DMS153 (cell line): ENCODE measurements at regions not wholly inside any gene's neighbourhood (a gene's known extent, or its start where the extent isn't known, plus 50 kb on each side); places are given as distances from the start of the nearest gene placed in this dataset.

Experiments
- DNase-seq: peaks from one replicate; lab custom pipeline; 2025; lab: John Stamatoyannopoulos, UW

DNA sequence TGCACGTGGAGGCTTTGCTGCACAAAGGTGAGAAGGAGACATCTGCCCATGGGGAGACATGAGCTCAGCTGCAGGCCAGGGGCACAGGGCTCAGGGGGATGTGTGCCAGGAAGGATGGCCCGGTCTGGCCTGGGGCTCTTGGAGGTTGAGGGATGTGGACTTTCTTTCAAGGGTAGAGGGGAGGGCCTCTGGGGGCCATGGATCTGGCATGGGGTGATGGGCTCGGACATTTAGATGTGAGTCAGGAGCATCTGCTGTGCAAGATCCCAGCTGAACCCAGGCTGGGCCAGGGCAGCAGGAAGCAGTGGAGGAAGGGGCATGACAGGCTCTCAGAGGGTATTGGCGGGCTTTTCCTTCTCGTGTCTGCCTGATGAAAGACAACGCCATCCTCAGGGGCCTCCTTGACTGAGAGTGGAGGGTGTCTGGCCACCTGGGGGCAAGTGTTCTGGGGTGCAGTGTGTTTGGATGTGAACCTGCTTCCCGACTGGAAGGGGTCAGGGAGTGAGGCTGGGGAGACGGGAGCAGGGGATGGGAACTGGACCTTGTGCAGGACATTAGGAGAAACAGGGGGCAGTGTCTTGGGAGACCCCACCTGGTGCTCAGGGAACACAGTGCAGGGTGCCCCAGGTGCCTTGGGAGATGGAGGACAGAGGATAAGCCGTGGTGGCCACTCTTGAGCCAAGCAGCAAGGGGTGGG is 156.1 kb downstream of the ERMARD start:
- no peak for DNase-seq

DNA sequence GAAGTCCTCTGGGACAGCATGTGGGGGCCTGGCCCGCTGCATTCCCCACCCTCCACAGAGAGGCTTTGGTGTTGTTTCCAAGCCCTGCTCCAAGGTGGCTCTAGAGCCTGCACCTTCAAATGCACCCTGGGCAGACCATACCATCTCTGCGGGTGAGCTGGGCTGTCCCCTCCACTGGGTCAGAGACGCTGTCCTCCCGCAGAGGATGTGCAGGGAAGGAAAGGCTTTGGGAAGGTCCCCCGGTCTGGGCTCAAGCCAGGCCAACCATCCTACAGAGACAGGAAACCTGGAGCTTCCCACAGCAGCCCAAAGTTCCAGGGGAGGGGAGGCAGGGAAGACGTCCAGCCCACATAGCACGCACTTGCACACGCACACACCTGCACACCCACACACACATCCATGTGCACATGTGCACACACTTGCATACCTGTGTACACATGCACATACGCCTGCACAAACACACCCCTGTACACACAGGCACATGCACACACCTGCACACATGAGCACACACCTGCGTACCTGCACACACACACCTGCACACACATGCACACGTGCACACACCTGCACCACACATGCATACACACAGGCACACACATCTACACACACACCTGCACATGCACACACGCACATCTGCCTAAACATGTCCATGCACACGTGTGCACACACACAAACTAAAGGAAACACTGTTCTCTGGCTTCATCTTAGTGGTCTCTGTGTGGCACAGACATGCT is 155.4 kb downstream of the ERMARD start:
- no peak for DNase-seq

DNA sequence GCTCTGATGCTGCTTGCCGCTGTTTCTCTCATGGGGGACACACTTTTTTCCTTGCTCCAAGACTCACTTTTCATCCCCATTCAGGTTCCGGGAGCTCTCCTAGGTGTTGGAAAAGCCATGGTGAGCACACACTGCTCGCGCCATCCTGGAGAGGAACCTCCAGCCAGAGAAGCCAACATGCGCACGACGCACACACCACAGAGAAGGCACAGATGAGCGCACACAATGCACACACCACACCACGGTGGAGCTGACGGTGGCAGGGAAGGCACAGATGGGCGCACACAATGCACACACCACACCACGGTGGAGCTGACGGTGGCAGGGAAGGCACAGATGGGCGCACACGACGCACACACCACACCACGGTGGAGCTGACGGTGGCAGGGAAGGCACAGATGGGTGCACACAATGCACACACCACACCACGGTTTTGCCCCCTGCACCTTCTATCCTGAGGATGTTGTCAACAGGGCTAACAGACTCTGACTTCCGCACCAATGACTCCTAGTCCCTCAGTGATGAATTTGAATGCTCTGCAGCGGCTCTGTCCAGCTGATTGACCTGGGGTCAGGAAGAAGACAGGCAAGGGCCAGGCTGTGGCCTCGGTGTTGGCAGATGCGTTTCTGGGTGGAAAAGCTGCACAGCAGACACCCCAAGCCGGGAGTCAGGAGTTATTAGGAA is 154.7 kb downstream of the ERMARD start:
- DNase-seq: no peak

DNA sequence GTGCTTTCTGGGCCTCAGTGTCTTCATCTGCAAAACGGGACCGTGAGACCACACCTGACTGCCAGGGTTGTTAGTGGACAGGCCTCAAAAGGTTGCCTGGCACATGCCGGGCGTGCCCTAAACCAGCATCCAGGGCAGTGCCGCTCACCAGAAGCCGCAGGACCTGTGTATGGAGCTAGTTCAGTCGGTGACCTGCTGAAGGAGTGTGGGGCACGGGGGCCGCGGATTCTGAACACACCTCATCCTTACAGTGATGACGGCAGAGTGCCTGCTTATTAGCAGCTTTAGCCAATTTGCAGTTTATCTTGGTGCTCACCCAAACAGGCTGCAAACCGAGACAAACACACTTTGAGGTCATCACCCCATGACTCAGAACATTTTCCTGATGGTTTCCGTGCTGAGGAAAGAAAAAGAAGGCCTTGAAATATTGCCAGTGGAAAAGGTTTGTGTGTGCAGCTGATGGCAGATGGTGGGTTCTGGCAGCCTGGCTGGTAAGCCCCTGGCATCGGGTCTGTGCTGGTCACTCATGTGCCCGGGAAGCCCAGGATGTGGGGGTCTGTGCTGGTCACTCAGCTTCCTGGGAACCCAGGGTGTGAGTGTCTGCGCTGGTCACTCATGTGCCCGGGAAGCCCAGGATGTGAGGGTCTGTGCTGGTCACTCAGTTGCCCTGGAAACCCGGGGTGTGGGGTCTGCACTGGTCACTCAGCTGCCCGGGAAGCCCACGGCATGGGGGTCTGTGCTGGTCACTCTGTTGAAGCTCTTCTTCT is 153.8 kb downstream of the ERMARD start:
- DNase-seq: no peak

DNA sequence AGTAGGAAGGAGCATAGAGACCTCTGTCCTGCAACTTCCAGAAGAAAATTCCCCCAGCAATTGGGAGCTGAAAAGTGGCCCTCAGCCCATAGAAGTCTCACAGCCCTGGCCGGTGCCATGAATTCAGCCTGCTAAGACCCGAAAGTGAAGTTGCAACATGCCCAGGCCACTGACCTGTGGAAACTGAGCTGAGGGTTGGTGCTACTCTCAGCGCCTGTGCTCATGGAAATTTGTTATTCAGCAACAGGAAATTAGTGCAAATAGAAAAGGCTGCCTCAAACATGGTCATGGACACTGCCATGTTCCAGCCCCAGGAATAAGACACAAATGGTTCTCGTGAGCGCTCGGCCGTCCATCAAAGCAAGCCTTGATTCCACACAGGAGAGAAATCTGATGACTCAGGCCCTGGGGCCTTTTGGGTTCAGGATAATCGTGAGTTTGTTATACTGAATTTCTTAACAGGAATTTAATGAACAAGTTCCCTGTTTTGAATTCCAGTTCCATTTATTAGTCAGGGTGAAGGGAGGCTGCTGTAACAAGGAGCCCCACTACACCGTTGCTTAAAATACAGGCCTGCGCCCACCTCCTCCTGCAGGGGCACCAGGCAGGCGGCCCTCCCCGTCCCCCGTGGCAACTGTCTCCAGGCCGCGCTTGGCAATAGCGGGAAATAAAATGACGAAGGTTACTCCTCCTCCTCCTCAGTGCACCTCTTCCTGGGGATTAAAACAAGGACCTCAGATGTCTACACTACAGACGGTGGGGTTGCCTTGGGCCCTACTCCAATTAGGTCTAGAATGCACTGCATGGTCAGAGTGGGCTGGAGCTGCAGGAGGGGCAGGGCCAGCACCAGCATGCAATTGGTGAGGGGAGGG is 152.9 kb downstream of the ERMARD start:
- DNase-seq: no peak

DNA sequence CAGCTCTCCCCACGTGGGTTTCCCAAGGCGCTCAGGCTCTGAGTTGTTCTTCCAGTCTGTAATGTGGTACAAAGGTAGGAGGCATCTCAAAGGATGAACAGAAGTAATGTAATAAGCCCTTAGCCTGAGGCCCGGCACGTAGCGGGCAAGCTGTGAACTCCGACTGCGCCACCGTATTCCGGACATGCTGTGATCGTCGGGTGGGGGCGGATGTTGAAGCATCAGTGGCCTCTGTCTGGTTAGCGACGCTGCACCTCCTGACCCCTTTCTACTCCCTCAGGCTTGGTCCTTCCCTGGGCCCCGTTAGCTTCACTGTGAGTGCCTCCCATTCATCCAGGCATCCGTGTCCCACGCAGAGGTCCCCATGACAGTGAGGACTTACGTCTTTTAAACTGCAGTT is 151.7 kb downstream of the ERMARD start:
- DNase-seq: no peak

DNA sequence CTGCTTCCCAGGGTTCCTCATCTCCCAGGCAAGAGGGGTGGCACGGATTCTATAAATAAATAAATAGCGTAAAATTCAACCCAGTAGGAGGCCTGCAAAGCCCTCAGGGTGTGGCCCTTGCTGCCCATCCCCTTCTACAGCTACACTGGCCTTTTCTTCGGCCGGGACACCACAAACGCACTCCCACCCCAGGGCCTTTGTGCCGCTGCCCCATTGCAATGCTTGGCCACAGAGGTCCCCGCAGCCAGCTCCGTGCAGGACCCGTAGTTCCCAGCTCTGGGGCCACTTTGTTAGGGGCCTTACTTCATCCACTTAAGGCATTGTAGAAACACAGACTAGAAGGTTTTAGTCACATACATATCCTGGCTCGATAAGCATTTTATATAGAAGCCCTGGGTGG is 151.2 kb downstream of the ERMARD start:
- DNase-seq: no peak

DNA sequence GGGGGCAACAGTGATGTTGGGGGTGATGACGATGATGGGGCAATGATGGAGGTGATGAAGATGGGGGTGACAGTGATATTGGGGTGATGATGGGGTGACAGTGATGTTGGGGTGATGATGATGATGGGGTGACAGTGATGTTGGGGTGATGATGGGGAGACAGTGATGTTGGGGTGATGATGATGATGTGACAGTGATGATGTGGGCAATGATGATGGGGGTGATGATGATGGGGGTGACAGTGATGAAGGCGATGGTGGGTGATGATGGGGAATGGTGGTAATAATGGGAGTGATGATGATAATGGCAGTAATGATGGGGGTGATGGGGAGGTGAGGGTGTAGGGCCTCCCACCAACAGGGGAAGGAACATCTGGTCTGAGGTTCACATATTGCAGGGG is 150.6 kb downstream of the ERMARD start:
- DNase-seq: no peak

DNA sequence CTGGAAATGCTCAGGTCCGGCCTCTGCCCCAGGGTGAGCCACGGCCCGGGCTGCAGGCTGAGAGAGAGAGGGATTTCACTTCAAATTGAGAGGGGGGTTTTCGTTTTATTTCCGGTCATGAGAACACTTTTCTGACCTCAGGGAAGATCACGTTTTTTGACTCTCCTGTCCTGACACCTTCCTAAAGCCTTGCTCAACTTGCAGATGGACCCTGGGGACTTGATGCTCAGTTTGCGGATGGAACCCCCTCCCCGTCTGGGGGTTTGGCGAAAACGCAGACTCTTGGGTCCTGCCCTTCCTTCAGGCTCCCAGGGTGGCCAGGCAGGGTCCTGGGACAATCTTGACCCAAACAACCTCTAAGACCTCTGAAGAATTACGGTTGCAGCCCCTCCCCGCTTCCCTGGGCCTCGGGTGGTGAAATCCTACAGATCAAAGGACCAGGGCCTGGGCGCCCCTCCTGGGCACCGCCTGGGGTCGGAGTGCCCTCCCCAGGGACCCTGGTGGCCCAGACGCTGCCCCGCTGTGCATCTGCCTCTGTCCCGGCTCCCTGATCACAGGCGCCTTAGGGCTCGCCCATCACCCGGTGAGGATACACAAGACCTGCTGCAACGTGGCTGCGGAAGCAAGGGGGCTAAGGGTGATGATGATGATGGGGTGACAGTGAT is 148.2 kb downstream of the ERMARD start:
- DNase-seq: no peak

DNA sequence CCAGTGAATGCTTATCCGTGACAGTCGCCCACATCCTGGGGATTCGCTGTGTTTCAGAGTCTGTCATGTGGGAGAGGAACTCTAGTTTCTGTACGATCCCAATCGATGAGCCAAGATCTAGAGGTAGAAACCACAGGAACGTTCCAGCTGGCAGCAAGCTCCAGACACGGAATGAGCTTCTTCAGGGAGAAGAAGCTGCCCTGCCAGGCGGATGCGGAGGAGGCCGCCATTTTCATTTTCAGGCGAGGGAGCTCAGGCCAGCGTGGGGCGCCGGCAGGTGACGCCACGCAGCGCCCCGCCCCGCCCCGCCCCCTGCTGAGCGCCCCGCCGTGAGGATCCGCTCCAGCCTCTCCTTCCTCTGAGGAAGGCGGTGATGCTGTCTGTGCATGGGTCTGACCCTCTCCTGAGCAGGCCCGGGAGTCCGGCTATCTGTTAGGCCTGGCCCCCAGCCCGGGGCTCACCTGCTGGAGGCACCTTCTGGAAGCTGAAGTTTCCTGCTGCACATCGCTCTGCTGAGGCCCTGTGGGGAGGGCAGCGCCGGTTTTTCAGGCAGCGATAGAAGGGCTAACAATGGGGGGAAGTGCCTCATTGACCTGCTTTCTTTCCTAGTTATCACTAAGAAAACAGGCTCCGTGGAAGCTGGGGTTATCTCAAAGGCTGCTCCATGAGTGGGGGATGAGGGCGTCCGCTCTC is 147.5 kb downstream of the ERMARD start:
- DNase-seq: no peak

DNA sequence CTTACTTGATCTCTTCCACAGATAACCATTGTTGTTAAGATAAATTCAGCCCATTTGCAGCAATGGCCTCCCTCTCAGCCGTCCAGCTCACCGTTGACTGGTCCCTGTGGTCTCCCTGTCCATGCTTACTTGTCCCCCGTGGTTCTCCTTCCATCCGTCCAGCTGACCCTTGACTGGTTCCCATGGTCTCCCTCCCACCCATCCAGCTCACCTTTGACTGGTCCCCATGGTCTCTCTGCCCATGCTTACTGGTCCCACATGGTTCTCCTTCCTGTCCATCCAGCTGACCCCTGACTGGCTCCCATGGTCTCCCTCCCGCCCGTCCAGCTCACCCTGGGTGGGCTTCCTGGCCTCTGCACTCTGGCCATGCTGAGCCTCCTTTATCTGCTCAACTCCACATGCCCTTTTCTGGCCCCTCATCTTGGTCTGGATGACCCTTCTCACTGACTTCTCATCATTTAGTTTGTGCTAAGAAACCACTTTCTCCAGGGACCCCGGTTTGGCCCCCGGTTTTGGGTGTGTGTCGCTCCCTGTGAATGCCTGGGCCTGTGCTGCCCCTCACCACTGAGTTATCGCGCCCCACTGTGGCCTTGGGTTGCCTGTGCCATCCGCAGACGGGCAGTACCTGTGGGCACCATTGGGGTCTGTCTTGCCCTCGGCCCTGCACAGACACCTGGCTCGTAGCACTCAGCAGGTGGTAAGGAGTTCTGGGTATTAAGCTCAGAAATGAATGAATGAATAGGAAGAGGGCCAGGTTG is 146.4 kb downstream of the ERMARD start:
- DNase-seq: no peak

DNA sequence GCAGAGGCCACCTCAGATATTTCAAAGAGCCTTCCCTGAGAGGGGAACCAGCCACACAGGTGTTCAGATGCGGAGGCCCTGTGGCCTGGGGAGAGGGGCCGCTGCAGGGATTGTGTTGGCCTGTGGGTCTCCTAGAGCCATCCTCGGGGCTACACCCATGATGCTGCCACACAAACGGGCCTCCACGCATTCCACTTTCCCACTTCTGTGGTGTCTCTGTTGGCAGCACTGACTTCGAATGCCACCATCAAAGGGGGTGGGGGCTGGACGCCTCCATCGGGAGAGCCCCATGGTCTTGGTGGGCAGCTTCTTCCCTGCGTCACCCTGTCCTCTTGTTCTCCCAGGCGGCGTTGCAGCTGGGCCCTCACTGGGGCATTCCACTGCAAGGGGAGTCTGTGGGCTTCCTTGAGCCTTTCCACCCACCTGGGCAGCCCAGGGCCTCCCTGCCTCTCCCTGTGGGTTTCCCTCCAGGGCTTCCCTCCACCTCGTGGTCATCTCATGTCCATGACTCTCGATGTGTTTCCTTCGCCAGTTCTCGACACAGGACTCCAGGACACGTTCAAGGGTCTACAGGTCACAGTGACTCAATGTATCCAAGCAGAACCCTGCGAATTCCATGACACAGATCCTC is 145.5 kb downstream of the ERMARD start:
- DNase-seq: no peak

DNA sequence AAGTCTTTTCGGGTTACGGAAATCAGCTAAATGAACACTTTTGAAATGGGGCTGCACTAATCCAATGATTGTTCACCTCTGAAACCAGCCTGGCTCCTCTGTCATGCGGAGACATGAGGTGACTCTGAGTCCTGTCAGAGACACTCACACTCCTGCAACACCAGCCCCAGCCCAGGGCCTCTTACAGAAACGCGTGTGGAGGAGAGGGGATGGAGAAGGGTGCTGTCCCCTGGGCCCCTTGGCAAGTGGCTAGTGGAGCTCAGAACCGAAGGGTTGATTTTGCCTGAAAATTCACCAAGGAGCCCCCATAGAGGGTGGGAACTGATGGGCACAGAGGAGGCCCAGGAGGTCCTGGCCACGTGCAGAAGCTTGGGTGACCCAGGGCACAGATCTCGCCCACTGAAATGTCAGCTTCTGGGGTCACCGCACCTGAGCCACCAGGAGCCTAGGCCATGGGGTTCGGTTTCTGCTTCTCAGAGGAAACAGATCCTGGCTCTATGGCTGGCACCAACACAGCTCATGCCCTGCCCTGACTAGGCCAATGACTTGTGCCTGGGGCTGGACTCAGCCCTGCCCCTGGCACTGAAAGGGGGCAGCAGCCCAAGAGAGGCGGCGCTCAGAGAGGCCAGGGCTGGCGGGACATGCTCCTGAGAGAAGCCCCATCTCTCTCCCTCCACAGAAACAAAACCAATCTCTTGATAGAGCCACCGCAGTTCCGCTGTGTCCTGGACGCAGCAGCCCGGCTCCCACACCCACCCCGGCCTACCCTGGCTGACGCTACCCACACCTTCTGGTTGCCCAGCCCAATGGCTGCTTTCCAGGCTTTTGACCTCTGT is 144.7 kb downstream of the ERMARD start:
- no peak for DNase-seq

DNA sequence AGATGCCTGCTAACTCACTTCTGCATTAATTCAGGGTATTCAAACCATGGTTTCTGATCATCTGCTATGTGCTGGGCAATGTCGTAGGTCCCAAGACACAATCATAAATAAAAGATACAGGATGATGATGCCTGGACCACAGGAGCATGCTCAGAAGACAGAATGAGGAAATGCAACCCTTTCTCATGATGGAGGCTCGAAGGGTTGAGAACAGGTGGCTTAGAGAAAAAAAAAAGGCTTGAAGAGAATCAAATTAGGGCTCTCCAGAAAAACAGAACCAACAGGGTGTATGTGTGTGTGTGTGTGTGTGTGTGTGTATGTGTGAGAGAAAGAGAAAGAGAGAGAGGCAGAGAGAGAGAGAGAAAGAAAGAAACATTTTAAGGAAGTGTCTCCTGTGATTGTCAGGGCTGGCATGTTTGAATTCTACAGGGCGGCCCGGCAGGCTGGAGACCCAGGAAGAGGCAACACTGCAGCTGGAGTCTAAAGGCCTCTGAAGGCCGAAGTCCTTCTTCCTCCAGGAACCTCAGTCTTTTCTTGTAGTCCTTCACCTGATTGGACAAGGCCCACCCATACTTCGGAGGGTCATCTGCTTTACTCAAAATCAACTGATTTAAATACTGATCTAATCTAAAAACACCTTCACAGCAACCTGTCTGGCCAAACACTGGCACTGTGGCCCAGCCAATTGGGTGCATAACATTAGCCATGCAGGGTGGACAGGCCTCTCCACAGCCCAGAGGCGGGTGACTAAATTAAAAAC is 143.8 kb downstream of the ERMARD start:
- no peak for DNase-seq

DNA sequence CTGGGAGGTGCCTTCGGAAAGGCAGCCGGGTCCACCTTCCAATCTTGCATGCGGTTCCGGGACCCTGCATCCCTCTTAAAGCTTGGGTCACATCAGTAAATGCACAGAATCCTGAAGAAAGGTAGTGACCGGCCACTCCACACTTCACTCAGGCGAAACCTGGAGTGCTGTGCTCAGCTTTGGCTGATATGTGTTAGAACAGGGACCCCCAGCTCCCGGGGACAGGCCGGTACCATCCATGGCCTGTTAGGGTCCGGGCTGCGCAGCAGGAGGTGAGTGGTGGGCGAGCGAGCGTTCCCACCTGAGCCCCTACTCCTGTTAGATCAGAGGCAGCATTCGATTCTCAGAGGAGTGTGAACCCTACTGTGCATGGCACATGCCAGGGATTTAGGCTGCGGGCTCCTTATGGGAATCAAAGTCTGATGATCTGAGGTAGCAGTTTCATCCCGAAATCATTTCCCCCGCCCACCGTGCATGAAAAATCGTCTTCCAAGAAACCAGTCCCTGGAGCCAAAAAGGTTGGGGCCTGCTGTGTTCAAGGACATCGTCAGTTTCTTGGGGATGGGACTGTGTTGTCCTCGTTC is 143.0 kb downstream of the ERMARD start:
- no peak for DNase-seq

DNA sequence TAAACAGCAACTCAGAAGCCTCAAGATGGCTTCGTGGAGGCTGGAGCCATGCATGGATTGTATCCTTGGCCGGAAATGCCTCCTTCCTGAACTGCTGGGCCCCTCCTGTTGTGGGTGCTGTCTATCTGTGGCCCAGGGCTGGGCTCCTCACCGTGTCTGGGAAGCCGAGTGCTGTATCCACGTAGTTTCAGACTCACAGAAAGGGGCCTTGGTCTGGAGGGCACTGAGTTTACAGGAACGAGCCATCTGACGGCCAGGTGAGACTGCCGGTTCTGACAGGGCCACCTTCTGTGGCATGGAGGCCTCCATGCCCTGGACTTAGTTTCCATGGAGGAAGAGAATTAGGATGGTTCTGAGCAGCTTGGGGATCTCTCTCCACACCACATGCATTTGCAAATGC is 142.2 kb downstream of the ERMARD start:
- no peak for DNase-seq

DNA sequence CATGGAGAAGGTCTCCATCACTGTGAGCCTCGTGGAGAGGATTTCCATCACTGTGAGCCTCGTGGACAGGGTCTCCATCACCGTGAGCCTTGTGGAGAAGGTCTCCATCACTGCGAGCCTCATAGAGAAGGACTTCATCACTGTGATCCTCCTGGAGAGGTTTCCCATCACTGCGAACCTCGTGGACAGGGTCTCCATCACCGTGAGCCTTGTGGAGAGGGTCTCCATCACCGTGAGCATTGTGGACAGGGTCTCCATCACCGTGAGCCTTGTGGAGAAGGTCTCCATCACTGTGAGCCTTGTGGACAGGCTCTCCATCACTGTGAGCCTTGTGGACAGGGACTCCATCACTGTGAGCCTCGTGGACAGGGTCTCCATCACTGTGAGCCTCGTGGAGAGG is 140.4 kb downstream of the ERMARD start:
- DNase-seq: no peak
